ENCODE measurements at regions not wholly inside any gene's neighbourhood (a gene's known extent, or its start where the extent isn't known, plus 50 kb on each side); places are given as distances from the start of the nearest gene placed in this dataset.

GRCh38 chr11:128158860-128159259, 428.5 kb downstream of the ETS1 start:
- WGBS, 2 donors, result 91 to 96% methylated on average over 4 of the region's 4 CpGs
- no peak for ATAC-seq (ENCODE audit: low FRiP score)
- intact Hi-C loops (cut with DNase I), result loop anchor here (2.0 to 5.0 kb wide), 3 partner anchors 127 to 673 kb away; no protein-coding TSS in a partner anchor
- H3K27me3 ChIP-seq (ENCODE audit: control insufficient read depth in 1 of 2, insufficient read depth in 2 of 2, low read length in 1 of 2), result no peaks in the 10 kb centered on the region
- H3K27ac ChIP-seq (ENCODE audit: low read depth in 1 of 2, low read length in 2 of 2), result no peak overlapping the region
- no peaks in the 10 kb centered on the region for H3K9me3 ChIP-seq (ENCODE audit: control insufficient read depth, low read length)
- DNase-seq, result no peak
- H3K4me3 ChIP-seq (ENCODE audit: low read length in 2 of 2), result no peak overlapping the region
- H3K4me1 ChIP-seq (ENCODE audit: control insufficient read depth in 1 of 2, insufficient read depth in 2 of 2, low read length in 2 of 2), result no peaks in the 10 kb centered on the region
- no peaks in the 10 kb centered on the region for H3K36me3 ChIP-seq (ENCODE audit: control insufficient read depth in 1 of 2, insufficient read depth in 2 of 2, low read length in 1 of 2)

GRCh38 chr11:128157423-128158298, 429.7 kb downstream of the ETS1 start:
- H3K36me3 ChIP-seq (ENCODE audit: control insufficient read depth in 1 of 2, insufficient read depth in 2 of 2, low read length in 1 of 2), result no peaks in the 10 kb centered on the region
- intact Hi-C loops (cut with DNase I), result loop anchor here (2.0 to 5.0 kb wide), 3 partner anchors 125 to 675 kb away; no protein-coding TSS in a partner anchor
- H3K27ac ChIP-seq (ENCODE audit: low read depth in 1 of 2, low read length in 2 of 2), result no peak overlapping the region
- H3K4me3 ChIP-seq (ENCODE audit: low read length in 2 of 2), result peak overlapping the region in 1 of 2 donors; percentile 26
- DNase-seq (no peak), ATAC-seq (ENCODE audit: low FRiP score) (peak; percentile 88)
- 29% methylated on average over 5 of the region's 5 CpGs for WGBS, 2 donors
- H3K4me1 ChIP-seq (ENCODE audit: control insufficient read depth in 1 of 2, insufficient read depth in 2 of 2, low read length in 2 of 2), result no peaks in the 10 kb centered on the region
- H3K27me3 ChIP-seq (ENCODE audit: control insufficient read depth in 1 of 2, insufficient read depth in 2 of 2, low read length in 1 of 2), result no peaks in the 10 kb centered on the region
- no peaks in the 10 kb centered on the region for H3K9me3 ChIP-seq (ENCODE audit: control insufficient read depth, low read length)

GRCh38 chr11:128156486-128156885, 430.9 kb downstream of the ETS1 start:
- H3K36me3 ChIP-seq (ENCODE audit: control insufficient read depth in 1 of 2, insufficient read depth in 2 of 2, low read length in 1 of 2), result no peaks in the 10 kb centered on the region
- H3K27ac ChIP-seq (ENCODE audit: low read depth in 1 of 2, low read length in 2 of 2), result no peak overlapping the region
- H3K4me3 ChIP-seq (ENCODE audit: low read length in 2 of 2), result no peak overlapping the region
- DNase-seq, result no peak
- 86 to 89% methylated on average over 3 of the region's 3 CpGs for WGBS, 2 donors
- H3K9me3 ChIP-seq (ENCODE audit: control insufficient read depth, low read length), result no peaks in the 10 kb centered on the region
- intact Hi-C loops (cut with DNase I), result loop anchor here (5.0 kb wide), 2 partner anchors 124 to 676 kb away; no protein-coding TSS in a partner anchor
- H3K4me1 ChIP-seq (ENCODE audit: control insufficient read depth in 1 of 2, insufficient read depth in 2 of 2, low read length in 2 of 2), result no peaks in the 10 kb centered on the region
- no peak for ATAC-seq (ENCODE audit: low FRiP score)
- no peaks in the 10 kb centered on the region for H3K27me3 ChIP-seq (ENCODE audit: control insufficient read depth in 1 of 2, insufficient read depth in 2 of 2, low read length in 1 of 2)

- Histone ChIP-seq H3K4me1 (ENCODE audit: control insufficient read depth in 1 of 2, insufficient read depth in 2 of 2, low read length in 2 of 2) (no peaks in the 10 kb centered on the region), H3K9me3 (ENCODE audit: control insufficient read depth, low read length) (no peaks in the 10 kb centered on the region), H3K27ac (ENCODE audit: low read depth in 1 of 2, low read length in 2 of 2) (no peak overlapping the region), H3K4me3 (ENCODE audit: low read length in 2 of 2) (no peak overlapping the region), H3K36me3 (ENCODE audit: control insufficient read depth in 1 of 2, insufficient read depth in 2 of 2, low read length in 1 of 2) (no peaks in the 10 kb centered on the region), H3K27me3 (ENCODE audit: control insufficient read depth in 1 of 2, insufficient read depth in 2 of 2, low read length in 1 of 2) (no peaks in the 10 kb centered on the region)
- WGBS, 2 donors, result 95% methylated on average over 2 of the region's 2 CpGs
- DNase-seq, result no peak
- no peak for ATAC-seq (ENCODE audit: low FRiP score)
- intact Hi-C loops (cut with DNase I), result loop anchor here (5.0 kb wide), 2 partner anchors 123 to 677 kb away; no protein-coding TSS in a partner anchor
Observed at GRCh38 chr11:128155590-128155989, 431.8 kb downstream of the ETS1 start.

- Histone ChIP-seq H3K4me3 (ENCODE audit: low read length in 2 of 2) (no peak overlapping the region), H3K36me3 (ENCODE audit: control insufficient read depth in 1 of 2, insufficient read depth in 2 of 2, low read length in 1 of 2) (no peaks in the 10 kb centered on the region), H3K27me3 (ENCODE audit: control insufficient read depth in 1 of 2, insufficient read depth in 2 of 2, low read length in 1 of 2) (no peaks in the 10 kb centered on the region), H3K27ac (ENCODE audit: low read depth in 1 of 2, low read length in 2 of 2) (no peak overlapping the region), H3K9me3 (ENCODE audit: control insufficient read depth, low read length) (no peaks in the 10 kb centered on the region), H3K4me1 (ENCODE audit: control insufficient read depth in 1 of 2, insufficient read depth in 2 of 2, low read length in 2 of 2) (no peaks in the 10 kb centered on the region)
- ATAC-seq (ENCODE audit: low FRiP score), result no peak
- WGBS, 2 donors, result 79 to 80% methylated on average over 4 of the region's 4 CpGs
- intact Hi-C loops (cut with DNase I), result no loop called here
- DNase-seq, result no peak
Observed at GRCh38 chr11:128153697-128154048, 433.7 kb downstream of the ETS1 start.

- 89 to 94% methylated on average over 6 of the region's 6 CpGs for WGBS, 2 donors
Observed at GRCh38 chr11:128152796-128153696, 434.3 kb downstream of the ETS1 start.

GRCh38 chr11:128151780-128152179, 435.6 kb downstream of the ETS1 start:
- intact Hi-C loops (cut with DNase I), result no loop called here

More at GRCh38 chr11:128152796-128153696, 434.3 kb downstream of the ETS1 start:
- Histone ChIP-seq H3K27ac (ENCODE audit: low read depth in 1 of 2, low read length in 2 of 2) (no peak overlapping the region), H3K27me3 (ENCODE audit: control insufficient read depth in 1 of 2, insufficient read depth in 2 of 2, low read length in 1 of 2) (no peaks in the 10 kb centered on the region), H3K36me3 (ENCODE audit: control insufficient read depth in 1 of 2, insufficient read depth in 2 of 2, low read length in 1 of 2) (no peaks in the 10 kb centered on the region), H3K4me3 (ENCODE audit: low read length in 2 of 2) (no peak overlapping the region), H3K9me3 (ENCODE audit: control insufficient read depth, low read length) (no peaks in the 10 kb centered on the region), H3K4me1 (ENCODE audit: control insufficient read depth in 1 of 2, insufficient read depth in 2 of 2, low read length in 2 of 2) (no peaks in the 10 kb centered on the region)
- intact Hi-C loops (cut with DNase I), result no loop called here
- DNase-seq (no peak), ATAC-seq (ENCODE audit: low FRiP score) (no peak)

GRCh38 chr11:128151338-128151737, 436.0 kb downstream of the ETS1 start:
- intact Hi-C loops (cut with DNase I), result no loop called here
- ATAC-seq (ENCODE audit: low FRiP score) (no peak), DNase-seq (no peak)
- 94 to 95% methylated on average over 2 of the region's 2 CpGs for WGBS, 2 donors
- Histone ChIP-seq H3K4me3 (ENCODE audit: low read length in 2 of 2) (no peak overlapping the region), H3K36me3 (ENCODE audit: control insufficient read depth in 1 of 2, insufficient read depth in 2 of 2, low read length in 1 of 2) (no peaks in the 10 kb centered on the region), H3K27ac (ENCODE audit: low read depth in 1 of 2, low read length in 2 of 2) (no peak overlapping the region), H3K4me1 (ENCODE audit: control insufficient read depth in 1 of 2, insufficient read depth in 2 of 2, low read length in 2 of 2) (no peaks in the 10 kb centered on the region), H3K9me3 (ENCODE audit: control insufficient read depth, low read length) (no peaks in the 10 kb centered on the region), H3K27me3 (ENCODE audit: control insufficient read depth in 1 of 2, insufficient read depth in 2 of 2, low read length in 1 of 2) (no peaks in the 10 kb centered on the region)

More at GRCh38 chr11:128151780-128152179, 435.6 kb downstream of the ETS1 start:
- H3K27ac ChIP-seq (ENCODE audit: low read depth in 1 of 2, low read length in 2 of 2), result no peak overlapping the region
- no peaks in the 10 kb centered on the region for H3K27me3 ChIP-seq (ENCODE audit: control insufficient read depth in 1 of 2, insufficient read depth in 2 of 2, low read length in 1 of 2)
- H3K4me1 ChIP-seq (ENCODE audit: control insufficient read depth in 1 of 2, insufficient read depth in 2 of 2, low read length in 2 of 2), result no peaks in the 10 kb centered on the region
- H3K36me3 ChIP-seq (ENCODE audit: control insufficient read depth in 1 of 2, insufficient read depth in 2 of 2, low read length in 1 of 2), result no peaks in the 10 kb centered on the region
- ATAC-seq (ENCODE audit: low FRiP score), result no peak
- H3K9me3 ChIP-seq (ENCODE audit: control insufficient read depth, low read length), result no peaks in the 10 kb centered on the region
- no peak for DNase-seq
- no peak overlapping the region for H3K4me3 ChIP-seq (ENCODE audit: low read length in 2 of 2)
